Transverse colon (tissue), 3 donors: ENCODE measurements at regions not wholly inside any gene's neighbourhood (a gene's known extent, or its start where the extent isn't known, plus 50 kb on each side); places are given as distances from the start of the nearest gene placed in this dataset.

Source experiments
- POLR2A ChIP-seq: fragments of 450-650 bp; IDR thresholded peaks from one replicate; pipeline ENCODE4 v1.6.1; 2016; ENCODE audit warnings: antibody characterized with exemption, mild to moderate bottlenecking, moderate library complexity
- TF ChIP-seq, protein P1 (sequence below), 5 experiments: fragments of 200-600 bp in 3 of 5; fragments of 450-650 bp in 2 of 5; sonication (generic) in 3 of 5; IDR thresholded peaks; 1 replicate in 2 of 5; 2 replicates in 3 of 5; pipeline ENCODE4 v1.5.1; 2016 to 2017; ENCODE audit warnings: antibody characterized with exemption in 5 of 5, inconsistent platforms in 3 of 5, mild to moderate bottlenecking in 2 of 5, moderate library complexity in 1 of 5

DNA sequence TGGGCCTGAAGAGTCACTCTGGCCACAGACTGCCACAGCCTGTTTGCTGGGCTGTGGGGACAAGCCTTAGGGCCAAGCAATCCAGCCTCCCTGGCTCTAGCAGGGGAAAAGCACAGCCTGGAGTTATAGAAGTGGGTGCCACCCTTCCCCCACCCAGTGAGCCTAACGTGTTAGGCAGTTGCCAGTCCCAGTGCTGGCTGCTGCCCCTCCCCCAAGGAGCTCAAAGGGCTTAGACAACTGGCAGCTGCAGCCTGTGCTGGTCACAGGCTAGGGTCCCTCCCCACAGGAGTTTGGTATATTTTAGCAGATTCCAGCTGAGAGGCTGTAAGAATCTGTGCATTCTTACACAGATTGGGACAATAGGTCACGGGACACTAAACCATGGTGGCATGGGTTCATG is 370.3 kb upstream of the FGF16 start:
- TF ChIP-seq, protein P1, sequence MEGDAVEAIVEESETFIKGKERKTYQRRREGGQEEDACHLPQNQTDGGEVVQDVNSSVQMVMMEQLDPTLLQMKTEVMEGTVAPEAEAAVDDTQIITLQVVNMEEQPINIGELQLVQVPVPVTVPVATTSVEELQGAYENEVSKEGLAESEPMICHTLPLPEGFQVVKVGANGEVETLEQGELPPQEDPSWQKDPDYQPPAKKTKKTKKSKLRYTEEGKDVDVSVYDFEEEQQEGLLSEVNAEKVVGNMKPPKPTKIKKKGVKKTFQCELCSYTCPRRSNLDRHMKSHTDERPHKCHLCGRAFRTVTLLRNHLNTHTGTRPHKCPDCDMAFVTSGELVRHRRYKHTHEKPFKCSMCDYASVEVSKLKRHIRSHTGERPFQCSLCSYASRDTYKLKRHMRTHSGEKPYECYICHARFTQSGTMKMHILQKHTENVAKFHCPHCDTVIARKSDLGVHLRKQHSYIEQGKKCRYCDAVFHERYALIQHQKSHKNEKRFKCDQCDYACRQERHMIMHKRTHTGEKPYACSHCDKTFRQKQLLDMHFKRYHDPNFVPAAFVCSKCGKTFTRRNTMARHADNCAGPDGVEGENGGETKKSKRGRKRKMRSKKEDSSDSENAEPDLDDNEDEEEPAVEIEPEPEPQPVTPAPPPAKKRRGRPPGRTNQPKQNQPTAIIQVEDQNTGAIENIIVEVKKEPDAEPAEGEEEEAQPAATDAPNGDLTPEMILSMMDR (IDR thresholded peaks at IDR 0.05): no peak
- no peak for TF ChIP-seq POLR2A
